ENCODE measurements at regions not wholly inside any gene's neighbourhood (a gene's known extent, or its start where the extent isn't known, plus 50 kb on each side); places are given as distances from the start of the nearest gene placed in this dataset.

DNA sequence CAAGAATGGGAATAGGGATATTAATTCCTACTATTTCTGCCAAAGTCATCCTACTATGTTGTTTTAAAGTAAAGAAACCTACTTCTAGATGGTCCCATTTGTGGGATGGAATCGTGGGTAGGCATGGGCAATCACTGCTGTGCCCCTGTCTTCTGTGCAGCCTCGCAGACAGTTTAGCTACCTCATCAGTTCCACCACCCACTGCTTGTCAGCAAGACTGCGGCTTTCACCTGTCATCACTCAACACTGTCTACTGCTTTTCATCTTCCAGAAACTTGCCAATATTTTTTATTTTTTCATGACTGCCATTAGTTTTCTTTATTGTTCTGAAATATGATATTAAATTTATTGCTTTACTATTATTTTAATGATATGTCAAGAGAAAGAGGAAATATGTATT lies 368.1 kb upstream of the KYNU start:
- no peak overlapping the region for H4K8ac ChIP-seq (ENCODE audit: extremely low read depth, insufficient read depth, low read length)
- no peak overlapping the region for H3K27ac ChIP-seq (ENCODE audit: low read depth, low read length)
- no peak overlapping the region for H3K18ac ChIP-seq (ENCODE audit: extremely low read depth, low read length)
- no peak overlapping the region for H2AFZ ChIP-seq (ENCODE audit: low read length)
- no peaks in the 10 kb centered on the region for H4K20me1 ChIP-seq (replicated peaks in 1 of 2; ENCODE audit: control insufficient read depth in 1 of 2, insufficient read depth in 2 of 2, low read length in 2 of 2)
- no peak overlapping the region for H2BK20ac ChIP-seq (ENCODE audit: low read length)
- no peak overlapping the region for H2BK12ac ChIP-seq (ENCODE audit: low read depth, low read length)
- no peak overlapping the region for H2BK15ac ChIP-seq (ENCODE audit: low read length)
- H3K9ac ChIP-seq (replicated peaks in 1 of 4; ENCODE audit: extremely low read depth in 1 of 4, low read depth in 3 of 4, low read length in 3 of 4), result no peak overlapping the region
- no peak overlapping the region for H3K56ac ChIP-seq (replicated peaks; ENCODE audit: insufficient read length, low read depth, low read length)
- no peaks in the 10 kb centered on the region for H3K79me1 ChIP-seq (ENCODE audit: low read depth, low read length)
- ChIA-PET POLR2A (ENCODE audit: partially characterized antibody) (no interaction called here), CTCF (ENCODE audit: partially characterized antibody) (no interaction called here)
- H3K4me3 ChIP-seq (ENCODE audit: extremely low read depth in 1 of 4, insufficient read depth in 2 of 4, low read depth in 3 of 4, low read length in 4 of 4), result no peak overlapping the region
- no peak overlapping the region for H3K4me2 ChIP-seq (ENCODE audit: insufficient read depth in 1 of 2, low read depth in 2 of 2, low read length in 2 of 2)
- no peak overlapping the region for H3K4ac ChIP-seq (replicated peaks; ENCODE audit: insufficient read length, low read depth, low read length)
- 95% methylated on average over 3 of the region's 3 CpGs; no CpG with 5 or more reads in 1 of the 2 experiments for WGBS, 2 experiments (ENCODE audit: extremely low coverage in 1 of 2, insufficient coverage in 1 of 2, insufficient read length in 1 of 2, insufficient replicate concordance in 2 of 2, low coverage in 1 of 2, low lambda C conversion rate in 2 of 2, missing lambda C conversion rate in 1 of 2)
- no peak overlapping the region for H4K5ac ChIP-seq (ENCODE audit: insufficient read length, low read depth, low read length)
- no peak overlapping the region for H2BK120ac ChIP-seq (replicated peaks; ENCODE audit: low read depth, low read length)
- TF ChIP-seq SP4 (IDR thresholded peaks at IDR 0.05; ENCODE audit: low read length), result no peak
- no peak for TF ChIP-seq PHF8 (conservative IDR thresholded peaks at IDR 0.05; ENCODE audit: low read depth, low read length)
- no peak for TF ChIP-seq GTF2F1 (IDR thresholded peaks at IDR 0.05; ENCODE audit: borderline replicate concordance, low read depth, low read length)
- no peak for TF ChIP-seq SIX5 (IDR thresholded peaks at IDR 0.05; ENCODE audit: low read depth, low read length)
- TF ChIP-seq CTBP2 (IDR thresholded peaks at IDR 0.05; ENCODE audit: borderline replicate concordance, insufficient read depth, insufficient read length, low read length), result no peak
- no peak for TF ChIP-seq SIRT6 (IDR thresholded peaks at IDR 0.05; ENCODE audit: low read length)
- no peak for TF ChIP-seq HDAC6 (IDR thresholded peaks at IDR 0.05; ENCODE audit: low read depth, low read length)
- no peak for TF ChIP-seq MAFK (IDR thresholded peaks at IDR 0.05; ENCODE audit: low read depth, low read length)
- no peak for TF ChIP-seq GABPA (IDR thresholded peaks at IDR 0.05; ENCODE audit: borderline replicate concordance, insufficient read depth, low read length)
- no peak for TF ChIP-seq KDM4A (IDR thresholded peaks at IDR 0.05; ENCODE audit: low read depth, low read length, severe bottlenecking)
- H3K23ac ChIP-seq (ENCODE audit: insufficient read length), result no peak overlapping the region
- H3K4me1 ChIP-seq (replicated peaks in 1 of 4; ENCODE audit: control insufficient read depth in 3 of 4, insufficient read depth in 4 of 4, low read length in 3 of 4), result no peaks in the 10 kb centered on the region
- no peak overlapping the region for H2BK5ac ChIP-seq (ENCODE audit: low read depth, low read length)
- no peak overlapping the region for H2AK5ac ChIP-seq (ENCODE audit: low read depth, low read length)
- no peak overlapping the region for H3K14ac ChIP-seq (ENCODE audit: insufficient read length)
- no peaks in the 10 kb centered on the region; the same call in 1 of the 2 replicates for H3K23me2 ChIP-seq (ENCODE audit: low read depth, low read length)
- DNase-seq (ENCODE audit: low read depth in 1 of 2, low spot score in 2 of 2) (no peak), FAIRE-seq (no peak)
- H3K79me2 ChIP-seq (ENCODE audit: control insufficient read depth in 1 of 2, insufficient read depth in 2 of 2, low read length in 2 of 2), result no peaks in the 10 kb centered on the region
- no peaks in the 10 kb centered on the region for H3K36me3 ChIP-seq (ENCODE audit: control insufficient read depth in 2 of 4, insufficient read depth in 4 of 4, low read length in 3 of 4)
- no peaks in the 10 kb centered on the region for H3K9me3 ChIP-seq (ENCODE audit: insufficient read depth in 2 of 2, low read depth in 1 of 2, low read length in 1 of 2)
- peaks cover 0 to 1% (median 0%) of the 10 kb centered on the region in 4 experiments; a peak in 1 of 7 replicates for H3K27me3 ChIP-seq (replicated peaks in 1 of 4; ENCODE audit: control insufficient read depth in 3 of 4, extremely low read depth in 1 of 4, insufficient read depth in 3 of 4, low read length in 3 of 4)
- no peak overlapping the region for H4K91ac ChIP-seq (replicated peaks; ENCODE audit: insufficient read length, low read length)

Data from H1 (cell line).